NCI-H2196 treated with DMSO at 0.1 percent for 48 hours (cell line): ENCODE measurements at regions not wholly inside any gene's neighbourhood (a gene's known extent, or its start where the extent isn't known, plus 50 kb on each side); places are given as distances from the start of the nearest gene placed in this dataset.
"Not testable (repeated sequence)": the region's sequence is repeated elsewhere in the genome, so short reads cannot be mapped to it uniquely, and the experiment has no call there.

Source experiments
- DNase-seq: peaks from one replicate; lab custom pipeline; 2025; ENCODE audit not compliant: unreplicated experiment; lab: John Stamatoyannopoulos, UW

DNA sequence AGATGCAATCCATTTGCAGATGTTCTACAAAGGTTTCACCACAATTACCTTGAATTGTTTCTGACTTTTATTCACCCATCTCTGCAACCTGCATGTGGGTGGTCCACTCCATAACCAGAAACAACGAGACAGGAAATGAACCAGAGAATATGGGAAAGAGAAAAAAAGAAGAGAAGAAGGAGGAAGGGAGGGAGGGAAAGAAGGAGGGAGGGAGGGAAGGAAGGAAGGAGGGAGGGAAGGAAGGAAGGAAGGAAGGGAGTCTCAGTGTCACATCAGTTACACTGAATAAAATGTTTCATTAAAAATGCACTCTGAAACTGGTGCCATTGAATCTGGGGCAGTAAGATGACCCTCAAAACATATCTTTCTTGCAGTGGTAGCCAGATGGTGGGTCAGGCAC, 301.3 kb upstream of the MGMT start:
- DNase-seq = no peak

DNA sequence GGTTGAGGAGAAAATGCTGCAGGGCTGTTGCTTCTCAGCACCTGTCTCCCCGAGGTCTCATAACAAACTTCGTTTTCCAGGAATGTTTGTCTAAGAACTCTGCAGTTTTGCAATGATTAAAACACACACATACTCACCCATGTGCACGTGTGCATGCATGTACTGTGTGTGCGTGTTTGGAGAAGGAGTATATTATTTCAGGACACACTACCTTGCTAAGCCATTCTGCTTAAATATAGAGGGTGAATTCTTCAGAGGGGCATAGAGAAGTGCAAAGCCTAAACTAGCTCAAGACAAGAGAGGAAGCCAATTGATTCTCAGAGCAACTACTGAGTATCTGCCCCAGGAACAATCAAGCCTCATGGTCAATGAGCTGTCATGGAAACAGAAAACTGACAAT, 298.4 kb upstream of the MGMT start:
- no peak for DNase-seq

DNA sequence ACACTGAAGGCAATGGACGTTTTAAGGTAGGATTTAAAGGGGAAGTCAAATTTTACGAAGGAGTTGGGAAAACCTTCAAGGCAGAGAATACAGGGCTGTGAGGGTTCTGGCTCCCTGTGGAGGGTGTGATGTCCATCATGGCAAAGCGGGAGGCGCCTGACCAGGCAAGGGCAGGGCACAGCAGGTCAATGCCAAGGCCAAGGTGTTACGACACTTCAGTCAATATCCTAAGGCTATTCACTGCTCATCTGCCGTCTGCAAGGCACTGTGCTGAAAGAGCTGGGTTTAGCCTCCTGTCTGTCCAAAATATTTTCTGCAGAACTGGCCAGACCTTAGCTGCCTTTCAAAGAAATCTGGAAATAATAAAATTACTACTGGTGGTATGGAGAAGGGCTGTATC, 297.9 kb upstream of the MGMT start:
- DNase-seq = no peak

DNA sequence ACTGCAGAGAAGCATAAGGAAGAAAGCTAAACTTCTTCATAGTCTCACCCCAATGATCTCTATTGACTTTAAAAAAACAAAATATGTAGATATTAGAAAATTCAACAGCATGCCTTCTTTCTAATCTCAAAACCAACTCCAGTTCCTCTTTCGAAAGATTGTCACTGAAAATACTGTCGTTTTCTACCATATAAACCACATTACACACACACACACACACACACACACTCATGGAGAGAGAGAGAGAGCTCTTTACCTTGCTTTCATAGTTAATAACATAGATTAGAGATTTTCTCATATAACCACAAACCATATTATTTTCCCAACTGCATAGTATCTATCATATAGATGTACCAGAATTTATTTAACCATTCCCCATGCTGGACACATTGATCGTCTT, 296.2 kb upstream of the MGMT start:
- no peak for DNase-seq

DNA sequence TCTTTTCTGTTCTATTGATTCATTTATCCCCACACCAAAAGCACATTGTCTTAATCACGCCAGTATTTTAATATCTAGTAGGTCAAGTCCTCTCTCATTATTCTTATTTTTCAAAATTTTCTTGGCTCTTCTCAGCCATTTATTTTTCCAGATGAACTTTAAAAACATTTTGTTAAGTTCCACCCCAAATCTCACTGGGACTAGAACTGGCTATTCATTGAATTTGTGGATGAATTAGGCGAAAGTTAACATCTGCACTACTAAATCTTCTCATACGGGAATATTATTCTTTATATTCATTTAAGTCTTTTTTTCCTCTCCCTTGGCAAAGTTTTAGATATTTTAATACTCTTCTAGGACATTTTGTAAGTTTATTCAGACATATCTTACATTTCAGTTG, 295.2 kb upstream of the MGMT start:
- no peak for DNase-seq

DNA sequence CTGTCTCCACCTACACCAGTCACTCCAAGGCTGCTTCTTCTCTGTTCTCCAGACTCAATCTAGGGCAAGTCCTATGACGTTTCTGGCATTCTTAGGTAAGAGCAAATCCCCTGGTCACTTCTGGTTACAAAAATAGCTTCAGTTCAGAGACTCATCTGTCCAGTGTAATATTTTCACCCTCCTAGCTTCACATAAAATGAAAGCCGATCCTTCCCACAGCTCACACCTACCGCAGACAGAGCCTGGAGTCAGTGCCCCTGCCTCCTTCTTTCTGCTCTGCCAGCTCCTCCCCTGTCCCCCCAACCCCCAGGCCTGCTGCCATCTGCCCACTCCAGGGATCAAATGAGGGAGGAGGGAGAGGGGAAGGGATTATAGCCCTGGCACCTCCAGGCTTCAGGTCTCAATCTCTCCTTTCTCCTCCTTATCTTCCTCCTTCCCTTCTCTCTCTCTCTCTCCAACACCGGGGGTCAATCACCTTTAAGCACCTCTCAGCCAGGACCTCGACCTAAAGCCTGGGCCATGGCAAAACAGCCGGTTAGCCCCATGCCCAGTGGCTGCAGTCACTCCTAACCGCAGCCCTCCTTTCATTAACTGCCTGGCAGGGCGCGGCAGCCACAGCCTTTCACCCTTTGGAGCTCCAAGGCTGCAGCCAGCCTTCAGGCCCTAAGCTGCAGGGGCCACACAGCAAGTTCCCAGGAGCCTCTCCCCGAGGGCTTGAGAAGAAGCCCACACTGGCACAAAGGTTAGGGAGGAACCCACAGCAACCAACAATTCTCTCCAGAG, 292.6 kb upstream of the MGMT start:
- no peak for DNase-seq

DNA sequence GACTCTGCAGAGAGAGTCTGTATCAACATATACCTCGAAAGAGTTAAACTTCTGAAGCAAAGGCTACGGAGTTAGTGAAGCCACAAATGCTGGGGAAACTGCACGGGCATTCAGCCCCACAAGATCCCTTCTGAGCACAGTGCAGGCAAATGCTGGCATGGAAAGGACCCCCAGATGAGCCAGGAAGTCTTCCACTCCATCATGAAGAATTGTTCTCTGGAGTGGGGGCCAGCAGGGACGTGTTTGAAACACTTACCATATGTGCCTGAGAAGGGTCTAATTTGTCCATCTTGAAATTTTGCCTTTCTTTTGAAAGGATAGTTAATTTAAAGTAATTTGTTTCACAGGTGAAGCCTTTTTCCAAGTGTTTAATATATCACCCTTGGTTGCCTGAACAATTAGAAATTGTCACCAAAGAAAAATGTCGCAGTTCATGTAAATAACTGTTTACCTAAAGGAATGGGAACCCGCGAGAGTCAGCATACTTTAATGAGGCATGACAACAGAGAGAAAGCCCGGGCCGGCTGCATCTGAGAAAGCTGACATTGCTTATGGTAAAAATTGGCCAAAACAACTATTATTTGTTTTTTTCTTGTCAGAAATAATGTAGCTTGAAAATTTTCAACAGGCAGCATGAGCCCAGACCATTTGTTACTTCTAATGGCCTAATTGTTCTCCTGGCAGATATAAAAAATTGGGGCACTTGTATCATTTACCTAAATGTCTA, 287.6 kb upstream of the MGMT start:
- DNase-seq = no peak

DNA sequence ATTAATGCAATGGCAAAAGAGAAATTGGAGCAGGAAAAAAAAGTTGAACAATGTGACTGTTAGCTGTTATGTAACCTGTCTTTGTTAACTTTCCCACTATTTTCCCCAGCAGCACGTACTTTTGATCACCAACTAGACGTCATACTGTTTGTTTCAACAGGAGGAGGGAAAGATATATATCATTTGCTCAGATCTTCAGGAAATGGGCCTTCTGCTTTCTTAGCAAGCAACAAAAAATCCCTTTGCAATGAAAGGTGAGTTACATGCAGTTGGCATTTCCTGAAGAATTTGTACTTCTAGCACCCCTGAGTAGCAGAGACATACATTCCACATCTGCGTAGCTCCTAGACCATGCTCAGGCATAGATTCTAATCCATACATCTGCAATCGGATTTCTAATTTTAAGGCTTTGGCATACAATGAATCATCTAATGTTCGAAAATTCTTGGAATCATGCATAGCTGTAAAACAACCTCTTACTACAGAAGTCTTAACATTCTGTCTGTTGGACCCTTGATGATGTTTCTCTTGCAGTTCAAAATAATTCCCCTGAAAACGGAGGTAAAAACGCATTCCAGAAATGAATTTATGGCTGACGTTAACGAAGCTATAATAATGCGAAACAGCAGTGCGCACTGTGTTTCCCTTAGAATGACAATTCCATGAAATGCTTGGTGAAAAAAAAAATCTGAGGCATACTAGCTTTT, 286.9 kb upstream of the MGMT start:
- no peak for DNase-seq

DNA sequence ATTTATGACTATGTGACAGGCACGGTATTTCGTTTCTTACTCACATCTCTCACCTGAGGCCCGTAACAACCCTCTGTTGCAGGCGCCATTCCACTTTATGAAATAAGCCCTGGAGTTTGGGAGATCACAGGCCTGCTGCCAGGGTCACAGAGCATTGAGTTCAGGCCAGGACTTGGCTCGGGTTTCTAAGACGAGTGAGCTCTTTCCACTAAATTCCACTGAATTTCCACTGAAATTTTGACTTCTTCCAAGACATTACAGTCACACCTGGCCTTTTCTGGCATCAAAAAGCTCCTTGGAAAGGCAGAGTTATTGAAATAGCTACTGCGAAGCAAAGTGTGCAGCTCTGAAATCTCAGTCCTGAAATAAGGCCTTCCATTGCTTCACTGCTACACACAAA, 282.8 kb upstream of the MGMT start:
- DNase-seq = no peak

DNA sequence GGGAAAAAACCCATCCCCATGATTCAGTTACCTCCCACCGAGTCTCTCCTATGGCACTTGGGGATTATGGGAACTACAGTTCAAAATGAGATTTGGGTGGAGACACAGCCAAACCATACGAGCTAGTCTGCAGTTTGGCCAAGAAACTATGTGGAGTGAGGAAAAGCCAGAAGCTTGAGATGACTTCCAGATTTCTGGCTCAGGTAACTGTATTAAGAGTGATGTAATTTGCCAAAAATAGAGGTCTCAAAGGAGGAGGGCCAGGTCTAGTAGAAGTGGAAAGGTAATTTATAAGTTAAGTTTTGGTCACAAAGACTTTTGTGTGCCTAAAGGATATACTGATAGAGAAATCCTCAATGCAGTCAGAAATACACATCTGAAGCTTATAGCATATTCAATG, 279.7 kb upstream of the MGMT start:
- DNase-seq = no peak

DNA sequence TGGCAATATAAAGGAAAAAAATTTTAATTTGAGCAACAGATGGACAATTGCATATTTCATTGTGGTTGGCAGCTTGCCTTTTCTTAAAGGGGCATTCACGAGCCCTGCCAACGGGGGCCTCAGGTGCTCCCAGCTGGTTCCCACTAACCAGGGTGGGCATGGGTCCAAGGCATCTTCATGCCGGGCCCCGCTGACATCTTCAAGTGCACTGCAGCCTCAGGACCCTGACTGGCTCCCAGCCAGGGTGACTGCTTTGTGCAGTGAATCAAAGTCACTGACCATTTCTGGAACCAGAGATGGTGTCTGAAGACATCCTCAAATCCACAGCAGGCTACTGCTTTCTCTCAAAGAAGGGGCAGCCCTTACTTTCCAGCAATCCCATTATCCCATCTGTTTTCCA, 275.2 kb upstream of the MGMT start:
- no peak for DNase-seq

DNA sequence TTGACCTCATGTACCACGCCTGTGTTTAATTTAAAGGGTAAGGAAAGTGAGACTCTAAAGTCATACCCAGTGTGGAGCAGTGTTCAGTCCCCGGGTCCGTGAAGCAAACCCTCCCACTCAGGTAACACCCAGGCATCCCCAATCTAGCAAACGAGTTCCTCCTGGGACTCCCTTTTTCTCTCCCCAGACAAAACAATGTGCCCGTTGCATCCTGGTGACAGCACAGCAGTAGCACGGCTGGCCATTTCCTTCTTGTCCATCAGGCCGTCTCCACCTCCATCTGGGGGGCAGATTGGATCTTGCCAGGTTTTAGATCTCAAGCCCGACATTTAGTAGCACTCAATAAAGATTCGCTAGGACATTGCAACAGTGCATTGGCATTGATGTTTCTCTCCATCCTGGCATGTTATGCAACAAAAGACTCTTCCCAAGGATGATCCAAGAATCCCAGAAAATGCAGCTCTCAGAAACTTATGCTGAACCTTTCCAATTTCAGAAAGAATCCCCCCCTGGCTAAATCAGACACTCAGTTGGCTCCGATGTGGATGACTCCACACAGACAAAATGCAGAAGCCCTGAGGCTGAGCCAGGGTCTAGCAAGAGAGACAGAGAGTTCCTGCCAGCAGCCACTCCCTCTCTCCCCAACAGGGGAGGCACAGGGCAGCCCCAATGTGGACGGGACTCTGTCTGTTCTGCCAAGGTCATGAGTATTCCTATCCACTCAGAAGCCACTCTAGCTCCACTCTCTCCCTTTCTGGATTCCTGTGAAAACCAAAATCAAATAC, 274.5 kb upstream of the MGMT start:
- no peak for DNase-seq

DNA sequence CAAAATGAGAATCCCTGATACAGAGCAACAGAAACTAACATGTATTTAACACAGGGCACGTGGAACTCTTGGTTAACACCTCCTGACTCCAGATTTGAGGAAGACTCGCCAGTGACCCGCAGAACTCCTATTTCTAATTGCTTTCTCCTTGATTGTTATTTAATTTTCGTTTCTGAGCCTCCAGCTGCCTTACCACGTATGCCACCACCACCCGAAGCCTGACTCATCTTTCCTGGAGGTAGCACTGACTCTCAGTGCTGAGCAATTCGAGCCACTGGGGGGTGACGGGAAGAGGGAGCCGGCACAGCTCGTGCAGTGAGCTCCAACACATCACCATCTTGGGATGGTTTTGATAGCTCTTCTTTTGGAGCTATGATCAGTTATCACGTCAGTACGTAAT, 273.9 kb upstream of the MGMT start:
- DNase-seq = no peak

DNA sequence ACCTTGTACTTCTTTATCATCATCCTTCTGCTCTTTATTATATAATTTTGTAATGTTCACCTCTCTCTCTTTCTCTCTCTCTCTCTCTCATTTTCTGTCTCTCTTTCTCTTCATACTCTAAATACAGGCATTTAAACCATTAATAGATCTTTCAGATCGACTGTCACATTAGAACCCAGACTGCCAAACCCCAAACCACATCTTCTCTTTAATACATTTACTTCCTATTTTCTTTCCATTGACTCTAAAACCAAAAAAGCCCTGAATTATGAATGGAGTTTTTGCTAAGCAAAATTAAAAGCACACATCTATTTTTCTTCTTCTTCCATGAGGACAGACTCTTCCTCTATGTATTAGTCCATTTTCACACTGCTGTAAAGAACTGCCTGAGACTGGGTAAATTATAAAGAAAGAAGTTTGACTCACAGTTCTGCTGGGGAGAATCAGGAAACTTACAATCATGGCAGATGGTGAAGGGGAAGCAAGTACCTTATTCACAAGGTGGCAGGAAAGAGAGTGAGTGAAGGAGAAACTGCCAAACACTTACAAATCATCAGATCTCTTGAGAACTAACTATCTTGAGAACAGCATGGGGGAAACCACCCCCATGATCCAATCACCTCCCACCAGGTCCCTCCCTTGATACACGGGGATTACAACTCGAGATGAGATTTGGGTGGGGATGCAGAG, 272.7 kb upstream of the MGMT start:
- DNase-seq = no peak

DNA sequence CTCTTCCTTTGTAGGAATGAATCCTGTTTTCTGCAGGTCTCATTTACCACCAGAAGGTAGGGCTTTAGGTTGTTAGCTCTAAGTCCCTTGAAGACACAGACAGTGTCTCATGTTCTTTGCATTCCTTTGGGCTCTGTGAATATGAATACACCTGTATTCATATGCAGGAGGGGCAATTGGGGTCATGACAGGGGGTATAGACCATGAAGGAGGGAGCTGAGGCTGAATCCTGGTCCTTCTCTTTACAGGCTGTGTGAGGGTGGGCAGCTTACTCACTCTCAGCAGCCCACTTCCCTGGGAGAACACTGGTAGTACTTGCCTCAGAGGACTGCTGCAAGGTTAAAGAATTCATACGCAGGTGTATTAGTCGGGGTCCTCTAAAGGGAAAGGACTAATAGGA, 267.2 kb upstream of the MGMT start:
- DNase-seq = no peak

DNA sequence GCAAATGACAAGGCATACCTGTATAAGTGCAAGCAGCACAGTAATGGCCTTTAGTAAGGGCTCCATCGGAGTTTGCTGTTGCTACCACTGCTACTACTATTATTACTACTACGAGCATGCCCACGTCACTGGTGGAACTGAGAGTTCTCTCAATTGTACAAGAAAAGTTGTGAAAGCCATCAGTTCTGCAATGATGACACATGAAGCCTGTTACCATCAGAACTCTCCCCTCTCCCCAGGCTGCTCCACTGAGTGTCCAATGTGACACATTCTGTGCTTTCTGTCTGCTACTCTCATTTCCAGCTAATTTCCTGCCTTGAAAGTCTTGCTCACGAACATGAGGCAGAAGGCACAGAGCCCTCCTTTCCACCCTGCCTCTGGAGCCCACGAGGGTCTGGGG, 263.2 kb upstream of the MGMT start:
- no peak for DNase-seq

DNA sequence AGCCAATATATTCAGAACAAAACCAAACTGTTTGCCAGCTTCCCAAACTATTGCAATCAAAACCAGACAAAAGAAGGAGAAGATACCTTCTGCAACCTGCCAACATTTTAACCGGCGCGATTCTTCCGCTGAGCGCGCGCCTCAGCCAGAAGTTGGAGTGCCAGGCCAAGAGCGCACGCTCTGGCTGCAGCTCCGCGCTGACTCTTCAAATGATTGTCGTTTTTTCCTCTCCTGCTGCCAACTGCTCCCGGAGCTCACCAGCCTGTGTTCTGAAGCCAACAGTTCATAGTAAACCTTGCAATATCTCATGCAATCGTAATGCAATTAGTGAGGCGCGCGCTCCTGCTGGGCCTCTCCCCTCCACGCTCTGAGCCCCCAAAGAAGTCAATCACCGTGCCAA, 259.7 kb upstream of the MGMT start:
- no peak for DNase-seq

DNA sequence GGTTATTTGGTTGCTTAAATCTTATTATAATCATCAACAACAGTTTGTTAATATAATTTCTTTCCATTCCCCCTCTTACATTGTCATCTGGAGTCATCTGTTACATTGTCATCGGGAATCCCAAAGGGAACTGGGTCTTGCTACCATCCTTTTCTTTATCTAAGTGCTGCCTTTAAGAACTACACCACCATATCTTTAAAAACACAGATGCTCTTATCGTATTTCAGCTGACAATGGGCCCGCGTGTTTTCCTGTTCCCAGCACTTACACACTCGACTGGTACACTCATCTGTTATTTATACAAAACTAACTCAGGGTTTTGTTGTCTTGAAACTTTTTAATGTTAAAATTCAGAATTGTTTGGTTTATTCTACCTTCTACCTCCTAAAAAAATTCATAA, 256.2 kb upstream of the MGMT start:
- DNase-seq = no peak

DNA sequence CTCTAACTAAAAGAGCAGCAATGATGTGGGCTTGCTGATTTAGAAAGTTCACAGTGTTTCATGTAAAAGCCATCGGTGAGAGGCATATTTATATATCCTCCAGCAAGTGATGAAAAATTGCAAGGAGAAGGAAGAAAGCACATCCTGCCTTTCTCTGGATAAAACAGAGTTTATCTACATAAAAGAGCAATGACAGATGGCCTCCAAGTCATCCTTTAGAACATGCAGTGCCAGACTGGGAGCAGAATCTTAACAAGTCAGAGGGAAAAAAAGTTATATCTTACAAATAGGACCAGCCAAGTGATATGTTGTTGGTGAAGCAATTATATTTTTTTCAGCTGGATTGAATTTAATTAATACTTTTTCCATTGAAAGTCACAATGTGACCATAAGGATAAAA, 253.8 kb upstream of the MGMT start:
- no peak for DNase-seq

DNA sequence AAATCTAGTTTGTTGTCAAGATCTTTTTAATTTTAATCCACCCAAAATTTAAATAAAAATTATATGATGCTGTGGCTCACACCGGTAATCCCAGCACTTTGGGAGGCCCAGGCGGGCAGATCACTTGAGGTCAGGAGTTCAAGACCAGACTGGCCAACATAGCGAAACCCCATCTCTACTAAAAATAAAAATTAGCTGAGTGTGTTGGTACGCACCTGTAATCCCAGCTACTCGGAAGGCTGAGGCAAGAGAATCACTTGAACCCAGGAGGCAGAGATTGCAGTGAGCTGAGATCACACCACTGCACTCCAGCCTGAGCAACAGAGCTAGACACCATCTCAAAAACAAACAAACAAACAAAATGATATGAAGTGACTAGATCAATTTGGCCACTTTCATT, 253.0 kb upstream of the MGMT start:
- not testable (repeated sequence) for DNase-seq

DNA sequence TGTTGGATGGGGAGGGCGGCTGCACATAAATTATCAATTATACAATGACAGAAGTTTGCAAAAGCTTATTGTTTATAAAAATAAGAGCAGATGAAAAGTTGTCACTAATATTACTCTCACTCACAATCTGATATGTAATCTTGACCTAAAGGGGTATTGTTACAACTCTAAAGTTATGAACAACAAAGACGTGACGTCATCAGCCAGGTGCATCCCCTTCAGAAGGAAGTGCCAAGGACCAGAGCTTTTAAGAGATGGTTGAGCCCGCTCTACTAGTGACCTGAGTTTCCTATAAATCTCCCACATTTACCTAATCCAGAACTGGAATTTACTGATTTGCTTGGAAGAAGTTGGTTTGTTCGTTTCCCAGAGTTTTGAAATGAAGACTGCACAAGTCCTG, 247.7 kb upstream of the MGMT start:
- no peak for DNase-seq
